ENCODE measurements at regions not wholly inside any gene's neighbourhood (a gene's known extent, or its start where the extent isn't known, plus 50 kb on each side); places are given as distances from the start of the nearest gene placed in this dataset.

GRCh38 chrX:42695800-42696358, 82.1 kb downstream of the PPP1R2C start:
- no peak for TF ChIP-seq CTCF (IDR thresholded peaks at IDR 0.05)
- ATAC-seq (ENCODE audit: low read depth) (no peak), DNase-seq (no peak)
- H3K4me1 Mint-ChIP-seq, result peaks cover 11% of the 10 kb centered on the region
- ChIA-PET POLR2A (no interaction called here), CTCF (no interaction called here)
- H3K4me3 Mint-ChIP-seq, result no peak overlapping the region
- intact Hi-C loops (cut with micrococcal nuclease), result no loop called here
- H3K9me3 Mint-ChIP-seq, result no peaks in the 10 kb centered on the region
- no peak overlapping the region for H3K27ac Mint-ChIP-seq
- H3K36me3 Mint-ChIP-seq (ENCODE audit: low read depth), result no peaks in the 10 kb centered on the region
- H3K27me3 Mint-ChIP-seq, result no peaks in the 10 kb centered on the region

- intact Hi-C loops (cut with micrococcal nuclease), result no loop called here
- ChIA-PET POLR2A (no interaction called here), CTCF (no interaction called here)
- Mint-ChIP-seq H3K36me3 (ENCODE audit: low read depth) (no peaks in the 10 kb centered on the region), H3K4me1 (peaks cover 11% of the 10 kb centered on the region), H3K27ac (no peak overlapping the region), H3K4me3 (no peak overlapping the region), H3K27me3 (no peaks in the 10 kb centered on the region), H3K9me3 (no peaks in the 10 kb centered on the region)
- no peak for TF ChIP-seq CTCF (IDR thresholded peaks at IDR 0.05)
- ATAC-seq (ENCODE audit: low read depth) (no peak), DNase-seq (no peak)
Measured at GRCh38 chrX:42694260-42694815, 83.6 kb downstream of the PPP1R2C start.

GRCh38 chrX:42691196-42691595, 86.8 kb downstream of the PPP1R2C start:
- H3K36me3 Mint-ChIP-seq (ENCODE audit: low read depth), result no peaks in the 10 kb centered on the region
- DNase-seq (no peak), ATAC-seq (ENCODE audit: low read depth) (no peak)
- no peak for TF ChIP-seq CTCF (IDR thresholded peaks at IDR 0.05)
- H3K4me3 Mint-ChIP-seq, result no peak overlapping the region
- no peaks in the 10 kb centered on the region for H3K27me3 Mint-ChIP-seq
- ChIA-PET POLR2A (no interaction called here), CTCF (interaction anchor here (1.0 kb wide), 1 partner anchor 17 kb away, joined by 3 read pairs; no protein-coding TSS in a partner anchor)
- H3K9me3 Mint-ChIP-seq, result no peaks in the 10 kb centered on the region
- intact Hi-C loops (cut with micrococcal nuclease), result no loop called here
- H3K4me1 Mint-ChIP-seq, result peaks cover 7% of the 10 kb centered on the region
- no peak overlapping the region for H3K27ac Mint-ChIP-seq

GRCh38 chrX:42686706-42687105, 91.3 kb downstream of the PPP1R2C start:
- intact Hi-C loops (cut with micrococcal nuclease), result no loop called here
- TF ChIP-seq CTCF (IDR thresholded peaks at IDR 0.05), result no peak
- DNase-seq (no peak), ATAC-seq (ENCODE audit: low read depth) (no peak)
- H3K4me3 Mint-ChIP-seq, result no peak overlapping the region
- no peaks in the 10 kb centered on the region for H3K9me3 Mint-ChIP-seq
- POLR2A ChIA-PET, result no interaction called here
- H3K4me1 Mint-ChIP-seq, result no peaks in the 10 kb centered on the region
- no peak overlapping the region for H3K27ac Mint-ChIP-seq
- CTCF ChIA-PET, result no interaction called here
- no peaks in the 10 kb centered on the region for H3K36me3 Mint-ChIP-seq (ENCODE audit: low read depth)
- H3K27me3 Mint-ChIP-seq, result no peaks in the 10 kb centered on the region

- Mint-ChIP-seq H3K27me3 (no peaks in the 10 kb centered on the region), H3K4me1 (no peaks in the 10 kb centered on the region), H3K27ac (no peak overlapping the region), H3K36me3 (ENCODE audit: low read depth) (no peaks in the 10 kb centered on the region), H3K9me3 (no peaks in the 10 kb centered on the region), H3K4me3 (no peak overlapping the region)
- ATAC-seq (ENCODE audit: low read depth) (no peak), DNase-seq (no peak)
- POLR2A ChIA-PET, result no interaction called here
- intact Hi-C loops (cut with micrococcal nuclease), result no loop called here
- no peak for TF ChIP-seq CTCF (IDR thresholded peaks at IDR 0.05)
- CTCF ChIA-PET, result no interaction called here
Measured at GRCh38 chrX:42686296-42686695, 91.7 kb downstream of the PPP1R2C start.
